Right lobe of liver (tissue), 6 donors: ENCODE measurements at regions not wholly inside any gene's neighbourhood (a gene's known extent, or its start where the extent isn't known, plus 50 kb on each side); places are given as distances from the start of the nearest gene placed in this dataset.
A peak's percentile ranks its signal among the peaks of the same experiment; 100 is the strongest.
"Not testable (repeated sequence)": the region's sequence is repeated elsewhere in the genome, so short reads cannot be mapped to it uniquely, and the experiment has no call there.

Experiments used
- ATAC-seq, 4 donors: fragments of 200-7000 bp; cut with Tn5 transposase; one replicate each; pipeline ENCODE4 v1.9.1; 2020; ENCODE audit warnings: mild to moderate bottlenecking in 4 of 4, moderate library complexity in 4 of 4
- DNase-seq, 3 donors: peaks; one replicate each; pipeline ENCODE4 v3.0.0-alpha.2; 2020
- H3K27ac ChIP-seq, 3 donors: fragments of 200-600 bp; one replicate each; pipeline ENCODE4 v1.8.0; 2022
- H3K27me3 ChIP-seq, 2 donors: fragments of 200-600 bp; one replicate each; pipeline ENCODE4 v1.8.0; 2022
- H3K36me3 ChIP-seq, 4 donors: fragments of 200-600 bp; sonication (generic) in 1 of 4; one replicate each; pipeline versions ENCODE4 v1.5.1 to v1.8.0; 2017 to 2022; ENCODE audit warnings: control low read depth in 1 of 4
- H3K4me1 ChIP-seq, 4 donors: fragments of 200-600 bp; sonication (generic) in 1 of 4; one replicate each; pipeline versions ENCODE4 v1.5.1 to v1.8.0; 2017 to 2022; ENCODE audit warnings: control low read depth in 1 of 4
- H3K4me3 ChIP-seq, 3 donors: fragments of 200-600 bp; one replicate each; pipeline ENCODE4 v1.8.0; 2022
- H3K9me3 ChIP-seq, 4 donors: fragments of 200-600 bp; sonication (generic) in 1 of 4; one replicate each; pipeline versions ENCODE4 v1.5.1 to v1.8.0; 2017 to 2022; ENCODE audit warnings: control low read depth in 1 of 4
- CTCF ChIP-seq, 4 donors: fragments of 200-600 bp in 3 of 4; fragments of 450-650 bp in 1 of 4; IDR thresholded peaks; one replicate each; pipeline versions ENCODE4 v1.5.1 to v1.8.0; 2016 to 2022; ENCODE audit warnings: antibody characterized with exemption in 4 of 4, mild to moderate bottlenecking in 2 of 4
- POLR2A ChIP-seq: fragments of 450-650 bp; IDR thresholded peaks from one replicate; pipeline ENCODE4 v1.6.1; 2017; ENCODE audit warnings: antibody characterized with exemption, mild to moderate bottlenecking
- WGBS: methylation state at CpG from one replicate; pipeline ENCODE4 v1.1.6; 2018; ENCODE audit warnings: low coverage, low lambda C conversion rate; ENCODE audit not compliant: insufficient coverage; ENCODE audit errors: missing lambda C conversion rate; 5-methylcytosine and 5-hydroxymethylcytosine counted together
- intact Hi-C, 2 donors: fragments of 100-400 bp; cut with DNase I; formaldehyde crosslinking; loops; one replicate each; pipeline versions ENCODE4 v1.11.2 to v1.14.1; 2022
- donor health status: DM: no; HTN: yes; CAD: no.
- donor health status: DM: no; HTN: no; CAD: no.
- donor health status: DM: no; HTN: no; CAD: no.
- donor health status: DM: no; HTN: yes; CAD: no.
- donor health status: DM: no; HTN: yes; CAD: no.

- Histone ChIP-seq H3K4me3 (no peak overlapping the region), H3K9me3 (peaks cover 0 to 39% (median 7%) of the 10 kb centered on the region in 4 donors), H3K4me1 (no peaks in the 10 kb centered on the region), H3K36me3 (no peaks in the 10 kb centered on the region), H3K27me3 (no peaks in the 10 kb centered on the region), H3K27ac (no peak overlapping the region)
- intact Hi-C loops, result no loop called here
- WGBS, result 29% methylated on average over 4 of the region's 4 CpGs
- DNase-seq (no peak), ATAC-seq (no peak)
- TF ChIP-seq POLR2A, result no peak
- TF ChIP-seq CTCF (IDR thresholded peaks at IDR 0.05), result no peak
These were observed 1142.3 kb downstream of the RPIA start for GRCh38 chr2:89833780-89834117.

GRCh38 chr2:89834306-89834705 lies 1142.8 kb downstream of the RPIA start:
- DNase-seq (no peak), ATAC-seq (no peak)
- H3K4me3 ChIP-seq, result no peak overlapping the region
- H3K27ac ChIP-seq, result no peak overlapping the region
- H3K9me3 ChIP-seq, result peaks cover 0 to 39% (median 7%) of the 10 kb centered on the region in 4 donors
- 40% methylated on average over 7 of the region's 7 CpGs for WGBS
- H3K27me3 ChIP-seq, result no peaks in the 10 kb centered on the region
- no peak for TF ChIP-seq CTCF (IDR thresholded peaks at IDR 0.05)
- no peak for TF ChIP-seq POLR2A
- H3K36me3 ChIP-seq, result no peaks in the 10 kb centered on the region
- no peaks in the 10 kb centered on the region for H3K4me1 ChIP-seq
- intact Hi-C loops, result no loop called here

- H3K4me3 ChIP-seq, intact Hi-C loops, H3K27me3 ChIP-seq, DNase-seq, H3K4me1 ChIP-seq, H3K36me3 ChIP-seq, H3K27ac ChIP-seq: not testable (repeated sequence)
- ATAC-seq, result peak; percentile 67 to 75 (median 74)
- peaks cover 0 to 33% (median 3%) of the 10 kb centered on the region in 4 donors for H3K9me3 ChIP-seq
- 41% methylated on average over 6 of the region's 6 CpGs for WGBS
These were observed 1144.9 kb downstream of the RPIA start for GRCh38 chr2:89836326-89836725.

GRCh38 chr2:89837962-89838625 lies 1146.6 kb downstream of the RPIA start:
- DNase-seq (no peak), ATAC-seq (peak; percentile 40 to 52 (median 48))
- no peaks in the 10 kb centered on the region for H3K36me3 ChIP-seq
- no peak overlapping the region for H3K4me3 ChIP-seq
- H3K4me1 ChIP-seq, result no peaks in the 10 kb centered on the region
- H3K27ac ChIP-seq, result no peak overlapping the region
- H3K27me3 ChIP-seq, result no peaks in the 10 kb centered on the region
- intact Hi-C loops, result no loop called here
- H3K9me3 ChIP-seq, result peaks cover 0 to 22% (median 2%) of the 10 kb centered on the region in 4 donors
- TF ChIP-seq POLR2A, result no peak
- TF ChIP-seq CTCF (IDR thresholded peaks at IDR 0.05), result no peak
- WGBS, result 35% methylated on average over 11 of the region's 11 CpGs

- intact Hi-C loops, H3K4me1 ChIP-seq, H3K27me3 ChIP-seq, DNase-seq, H3K27ac ChIP-seq, H3K36me3 ChIP-seq, H3K4me3 ChIP-seq: not testable (repeated sequence)
- H3K9me3 ChIP-seq, result peaks cover 0 to 21% (median 0%) of the 10 kb centered on the region in 4 donors
- WGBS, result 37% methylated on average over 9 of the region's 9 CpGs
- ATAC-seq, result peak; percentile 24 to 53 (median 35)
These were observed 1148.7 kb downstream of the RPIA start for GRCh38 chr2:89840175-89840574.

- H3K36me3 ChIP-seq, H3K27ac ChIP-seq, DNase-seq, H3K27me3 ChIP-seq, H3K4me3 ChIP-seq, intact Hi-C loops, H3K4me1 ChIP-seq: not testable (repeated sequence)
- peaks cover 0 to 14% (median 0%) of the 10 kb centered on the region in 4 donors for H3K9me3 ChIP-seq
- 35% methylated on average over 10 of the region's 10 CpGs for WGBS
- ATAC-seq, result peak; percentile 36 to 61 (median 46)
These were observed 1149.5 kb downstream of the RPIA start for GRCh38 chr2:89840781-89841475.
